Lower leg skin (tissue), 3 donors: ENCODE measurements at regions not wholly inside any gene's neighbourhood (a gene's known extent, or its start where the extent isn't known, plus 50 kb on each side); places are given as distances from the start of the nearest gene placed in this dataset.

Experiments used
- POLR2A ChIP-seq, 2 donors: fragments of 450-650 bp; IDR thresholded peaks; one replicate each; pipeline ENCODE4 v1.6.1; 2016 to 2017; ENCODE audit warnings: antibody characterized with exemption in 2 of 2, mild to moderate bottlenecking in 1 of 2, moderate library complexity in 1 of 2
- TF ChIP-seq, protein P1 (sequence below), 3 donors: fragments of 450-650 bp; IDR thresholded peaks; one replicate each; pipeline ENCODE4 v1.5.1; 2016; ENCODE audit warnings: antibody characterized with exemption in 3 of 3, mild to moderate bottlenecking in 3 of 3, moderate library complexity in 2 of 3

DNA sequence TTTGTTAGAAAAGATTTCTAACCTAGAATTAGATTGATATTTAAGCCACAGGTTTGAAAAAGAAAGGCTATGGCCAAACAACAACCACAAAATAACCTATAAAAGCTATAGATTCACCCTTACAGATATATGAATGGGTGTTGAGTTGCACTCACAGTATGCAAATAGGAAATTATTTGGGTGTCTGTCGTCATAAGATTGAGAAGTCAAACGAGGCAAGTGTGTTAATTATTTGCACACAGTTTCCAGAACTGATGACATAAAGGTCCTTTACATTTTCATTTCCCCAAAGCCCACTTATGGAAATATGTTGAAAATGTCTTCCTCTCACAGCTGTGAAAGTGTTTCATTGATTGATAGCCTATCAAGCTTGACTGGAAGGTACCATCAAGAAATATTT, 101.2 kb upstream of the CXCL13 start:
- TF ChIP-seq, protein P1, sequence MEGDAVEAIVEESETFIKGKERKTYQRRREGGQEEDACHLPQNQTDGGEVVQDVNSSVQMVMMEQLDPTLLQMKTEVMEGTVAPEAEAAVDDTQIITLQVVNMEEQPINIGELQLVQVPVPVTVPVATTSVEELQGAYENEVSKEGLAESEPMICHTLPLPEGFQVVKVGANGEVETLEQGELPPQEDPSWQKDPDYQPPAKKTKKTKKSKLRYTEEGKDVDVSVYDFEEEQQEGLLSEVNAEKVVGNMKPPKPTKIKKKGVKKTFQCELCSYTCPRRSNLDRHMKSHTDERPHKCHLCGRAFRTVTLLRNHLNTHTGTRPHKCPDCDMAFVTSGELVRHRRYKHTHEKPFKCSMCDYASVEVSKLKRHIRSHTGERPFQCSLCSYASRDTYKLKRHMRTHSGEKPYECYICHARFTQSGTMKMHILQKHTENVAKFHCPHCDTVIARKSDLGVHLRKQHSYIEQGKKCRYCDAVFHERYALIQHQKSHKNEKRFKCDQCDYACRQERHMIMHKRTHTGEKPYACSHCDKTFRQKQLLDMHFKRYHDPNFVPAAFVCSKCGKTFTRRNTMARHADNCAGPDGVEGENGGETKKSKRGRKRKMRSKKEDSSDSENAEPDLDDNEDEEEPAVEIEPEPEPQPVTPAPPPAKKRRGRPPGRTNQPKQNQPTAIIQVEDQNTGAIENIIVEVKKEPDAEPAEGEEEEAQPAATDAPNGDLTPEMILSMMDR (IDR thresholded peaks at IDR 0.05), result no peak
- no peak for TF ChIP-seq POLR2A (IDR thresholded peaks at IDR 0.05)
